Femur (tissue), 1 donor: ENCODE measurements at regions not wholly inside any gene's neighbourhood (a gene's known extent, or its start where the extent isn't known, plus 50 kb on each side); places are given as distances from the start of the nearest gene placed in this dataset.

ENCODE experiments used
- DNase-seq: peaks from one replicate; pipeline ENCODE4 v3.0.0-alpha.2; 2017

- DNase-seq, result no peak
Measured at GRCh38 chr4:121221608-121222007, 57.5 kb upstream of the TNIP3 start.

GRCh38 chr4:121221201-121221600 is 57.1 kb upstream of the TNIP3 start:
- DNase-seq, result no peak

GRCh38 chr4:121220698-121221097 is 56.6 kb upstream of the TNIP3 start:
- no peak for DNase-seq

DNA sequence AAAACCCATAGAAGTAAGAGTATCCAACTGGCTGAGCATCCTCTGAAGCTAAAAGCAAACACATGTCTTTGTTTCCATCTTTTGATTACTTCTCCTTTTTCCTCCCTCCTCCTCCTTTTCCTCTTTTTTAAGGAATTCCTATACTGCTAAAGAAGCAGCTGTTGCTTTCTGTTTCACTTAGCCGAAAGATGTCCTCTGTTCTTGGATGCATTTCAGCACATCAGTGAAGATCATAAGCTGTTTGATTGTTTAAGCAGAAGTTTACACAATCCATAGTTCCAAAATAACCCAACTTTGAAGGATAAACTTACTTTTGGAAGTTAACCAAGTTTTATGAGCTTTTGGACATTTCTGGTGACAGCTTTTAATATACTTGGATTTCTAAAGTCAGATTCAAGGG is 55.1 kb upstream of the TNIP3 start:
- no peak for DNase-seq

DNA sequence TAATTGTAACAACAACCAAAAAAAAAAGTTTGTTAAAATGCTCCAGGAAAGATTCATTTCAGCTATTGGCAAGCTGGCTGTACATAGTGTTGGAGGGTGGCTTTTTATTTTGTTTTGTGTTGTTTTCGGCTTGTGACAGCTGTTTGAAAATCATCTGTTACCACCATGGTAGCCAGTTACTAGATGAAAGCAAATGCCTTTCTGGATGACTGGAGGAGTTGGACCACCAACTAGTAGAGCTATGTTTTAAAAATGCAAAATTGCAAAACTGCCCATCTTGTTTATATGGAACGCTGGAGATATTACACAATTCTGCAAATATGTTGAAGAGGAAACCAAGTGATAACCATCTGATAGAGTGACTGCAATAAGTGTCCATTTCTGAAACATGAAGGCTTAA is 53.2 kb upstream of the TNIP3 start:
- DNase-seq, result no peak

GRCh38 chr4:121216461-121216860 is 52.3 kb upstream of the TNIP3 start:
- DNase-seq, result no peak

GRCh38 chr4:121213940-121214339 is 49.8 kb upstream of the TNIP3 start:
- DNase-seq, result no peak
